GM12875 (cell line): ENCODE measurements at regions not wholly inside any gene's neighbourhood (a gene's known extent, or its start where the extent isn't known, plus 50 kb on each side); places are given as distances from the start of the nearest gene placed in this dataset.

Experiments
- H3K4me3 ChIP-seq: one replicate; pipeline ENCODE4 v1.5.1; 2011; ENCODE audit warnings: low read depth, low read length, control low read depth
- CTCF ChIP-seq: IDR thresholded peaks from 2 replicates; pipeline ENCODE4 v1.5.1; 2011; ENCODE audit warnings: low read depth, mild to moderate bottlenecking, control low read depth, inconsistent platforms, low read length, moderate library complexity, borderline replicate concordance; ENCODE audit not compliant: insufficient read depth

GRCh38 chr2:88871336-88871735 lies 179.9 kb downstream of the RPIA start:
- no peak for TF ChIP-seq CTCF
- peak overlapping the region; percentile 12 for H3K4me3 ChIP-seq

- H3K4me3 ChIP-seq: no peak overlapping the region
- TF ChIP-seq CTCF: no peak
Observed at GRCh38 chr2:88873620-88874019, 182.1 kb downstream of the RPIA start.

GRCh38 chr2:88874063-88874657 lies 182.7 kb downstream of the RPIA start:
- H3K4me3 ChIP-seq: no peak overlapping the region
- peak; percentile 42; the same call in 1 of the 2 replicates for TF ChIP-seq CTCF

GRCh38 chr2:88875736-88876135 lies 184.3 kb downstream of the RPIA start:
- H3K4me3 ChIP-seq: no peak overlapping the region
- no peak for TF ChIP-seq CTCF

- TF ChIP-seq CTCF: peak; percentile 56; the same call in 1 of the 2 replicates
- peak overlapping the region; percentile 5 for H3K4me3 ChIP-seq
Observed at GRCh38 chr2:88880441-88880953, 189.0 kb downstream of the RPIA start.

GRCh38 chr2:88885275-88885674 lies 193.8 kb downstream of the RPIA start:
- no peak for TF ChIP-seq CTCF
- no peak overlapping the region for H3K4me3 ChIP-seq

- TF ChIP-seq CTCF: no peak
- H3K4me3 ChIP-seq: peak overlapping the region; percentile 48
Observed at GRCh38 chr2:88885679-88886416, 194.4 kb downstream of the RPIA start.

- peak overlapping the region; percentile 30 for H3K4me3 ChIP-seq
Observed at GRCh38 chr2:88887466-88887865, 196.0 kb downstream of the RPIA start.
